ENCODE measurements at regions not wholly inside any gene's neighbourhood (a gene's known extent, or its start where the extent isn't known, plus 50 kb on each side); places are given as distances from the start of the nearest gene placed in this dataset.

DNA sequence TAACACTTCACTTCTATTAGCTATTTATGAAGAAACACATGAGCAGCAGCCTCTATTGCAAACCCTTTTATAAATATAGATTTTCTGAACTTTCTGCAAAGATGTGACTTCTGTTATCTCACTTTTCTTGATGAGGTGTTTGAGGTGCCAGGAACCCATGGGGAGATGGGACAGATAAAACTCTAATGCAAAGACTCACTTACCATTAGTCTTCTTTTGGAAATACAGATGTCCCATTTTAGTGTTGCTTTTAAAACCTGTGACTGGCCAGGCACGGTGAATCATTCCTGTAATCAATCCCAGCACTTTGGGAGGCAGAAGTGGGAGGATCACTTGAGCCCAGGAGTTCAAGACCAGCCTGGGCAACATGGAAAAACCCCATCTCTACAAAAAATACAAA, 171.3 kb upstream of the GAS1 start:
- Mint-ChIP-seq H3K27ac (no peak overlapping the region), H3K36me3 (no peaks in the 10 kb centered on the region), H3K4me3 (no peak overlapping the region), H3K27me3 (peaks cover 20% of the 10 kb centered on the region), H3K4me1 (ENCODE audit: unreplicated experiment) (peaks cover 22% of the 10 kb centered on the region), H3K9me3 (no peaks in the 10 kb centered on the region)
- DNase-seq (ENCODE audit: extremely low spot score, unreplicated experiment): no peak
- TF ChIP-seq, protein P1, sequence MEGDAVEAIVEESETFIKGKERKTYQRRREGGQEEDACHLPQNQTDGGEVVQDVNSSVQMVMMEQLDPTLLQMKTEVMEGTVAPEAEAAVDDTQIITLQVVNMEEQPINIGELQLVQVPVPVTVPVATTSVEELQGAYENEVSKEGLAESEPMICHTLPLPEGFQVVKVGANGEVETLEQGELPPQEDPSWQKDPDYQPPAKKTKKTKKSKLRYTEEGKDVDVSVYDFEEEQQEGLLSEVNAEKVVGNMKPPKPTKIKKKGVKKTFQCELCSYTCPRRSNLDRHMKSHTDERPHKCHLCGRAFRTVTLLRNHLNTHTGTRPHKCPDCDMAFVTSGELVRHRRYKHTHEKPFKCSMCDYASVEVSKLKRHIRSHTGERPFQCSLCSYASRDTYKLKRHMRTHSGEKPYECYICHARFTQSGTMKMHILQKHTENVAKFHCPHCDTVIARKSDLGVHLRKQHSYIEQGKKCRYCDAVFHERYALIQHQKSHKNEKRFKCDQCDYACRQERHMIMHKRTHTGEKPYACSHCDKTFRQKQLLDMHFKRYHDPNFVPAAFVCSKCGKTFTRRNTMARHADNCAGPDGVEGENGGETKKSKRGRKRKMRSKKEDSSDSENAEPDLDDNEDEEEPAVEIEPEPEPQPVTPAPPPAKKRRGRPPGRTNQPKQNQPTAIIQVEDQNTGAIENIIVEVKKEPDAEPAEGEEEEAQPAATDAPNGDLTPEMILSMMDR (conservative IDR thresholded peaks at IDR 0.05): no peak

DNA sequence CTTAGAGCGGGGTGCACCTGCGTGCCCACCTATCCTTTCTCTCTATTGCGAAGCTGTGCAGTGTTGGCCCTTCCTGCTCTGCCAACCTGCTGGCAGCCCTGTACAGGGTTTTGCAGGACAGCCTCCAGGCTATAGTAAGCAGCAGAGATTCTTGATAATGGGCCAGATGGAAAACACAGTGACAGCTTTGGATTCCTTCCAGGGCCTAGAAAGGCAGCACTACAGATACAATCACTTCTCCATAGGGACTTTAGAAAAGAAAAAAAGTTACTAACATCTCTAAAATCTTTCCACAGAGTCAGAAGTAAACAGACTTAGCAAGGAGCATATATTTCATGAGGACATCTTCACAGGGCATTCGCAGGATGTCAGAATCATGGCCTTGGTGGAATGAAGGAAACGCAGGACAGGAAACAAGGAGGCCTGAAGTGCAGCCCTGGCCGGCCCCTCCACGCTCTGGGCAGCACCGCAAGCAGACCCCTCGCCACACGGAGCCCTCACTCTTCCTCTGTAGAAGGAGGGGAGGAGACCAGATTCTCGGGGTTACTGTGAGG, 172.1 kb upstream of the GAS1 start:
- Mint-ChIP-seq H3K4me3 (no peak overlapping the region), H3K4me1 (ENCODE audit: unreplicated experiment) (peaks cover 27% of the 10 kb centered on the region), H3K9me3 (no peaks in the 10 kb centered on the region), H3K36me3 (no peaks in the 10 kb centered on the region), H3K27me3 (peaks cover 23% of the 10 kb centered on the region), H3K27ac (peak overlapping the region; percentile 29)
- no peak for DNase-seq (ENCODE audit: extremely low spot score, unreplicated experiment)
- TF ChIP-seq, protein P1 (conservative IDR thresholded peaks at IDR 0.05): no peak

DNA sequence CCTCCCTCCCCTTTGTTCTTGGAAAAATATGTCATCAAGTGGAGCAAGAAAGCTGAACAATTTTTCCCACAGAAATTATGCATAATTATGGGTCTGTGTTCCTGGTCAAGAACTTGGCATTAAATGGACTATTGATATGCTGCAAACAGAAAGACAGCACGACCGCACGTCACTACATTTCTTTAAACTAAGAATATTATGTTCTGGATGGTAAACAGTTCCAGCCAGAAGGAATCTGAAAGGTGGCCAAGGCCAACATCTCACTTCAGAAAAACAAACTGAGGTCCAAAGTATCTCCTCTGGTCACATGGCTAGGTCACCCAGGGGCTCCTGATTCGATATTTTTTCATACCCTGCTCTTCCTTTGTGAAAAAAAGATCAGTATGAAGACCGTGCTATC, 173.3 kb upstream of the GAS1 start:
- TF ChIP-seq, protein P1 (conservative IDR thresholded peaks at IDR 0.05): no peak
- H3K27ac Mint-ChIP-seq: no peak overlapping the region
- H3K27me3 Mint-ChIP-seq: peaks cover 22% of the 10 kb centered on the region
- no peaks in the 10 kb centered on the region for H3K36me3 Mint-ChIP-seq
- no peaks in the 10 kb centered on the region for H3K9me3 Mint-ChIP-seq
- DNase-seq (ENCODE audit: extremely low spot score, unreplicated experiment): no peak
- peaks cover 27% of the 10 kb centered on the region for H3K4me1 Mint-ChIP-seq (ENCODE audit: unreplicated experiment)
- H3K4me3 Mint-ChIP-seq: no peak overlapping the region

DNA sequence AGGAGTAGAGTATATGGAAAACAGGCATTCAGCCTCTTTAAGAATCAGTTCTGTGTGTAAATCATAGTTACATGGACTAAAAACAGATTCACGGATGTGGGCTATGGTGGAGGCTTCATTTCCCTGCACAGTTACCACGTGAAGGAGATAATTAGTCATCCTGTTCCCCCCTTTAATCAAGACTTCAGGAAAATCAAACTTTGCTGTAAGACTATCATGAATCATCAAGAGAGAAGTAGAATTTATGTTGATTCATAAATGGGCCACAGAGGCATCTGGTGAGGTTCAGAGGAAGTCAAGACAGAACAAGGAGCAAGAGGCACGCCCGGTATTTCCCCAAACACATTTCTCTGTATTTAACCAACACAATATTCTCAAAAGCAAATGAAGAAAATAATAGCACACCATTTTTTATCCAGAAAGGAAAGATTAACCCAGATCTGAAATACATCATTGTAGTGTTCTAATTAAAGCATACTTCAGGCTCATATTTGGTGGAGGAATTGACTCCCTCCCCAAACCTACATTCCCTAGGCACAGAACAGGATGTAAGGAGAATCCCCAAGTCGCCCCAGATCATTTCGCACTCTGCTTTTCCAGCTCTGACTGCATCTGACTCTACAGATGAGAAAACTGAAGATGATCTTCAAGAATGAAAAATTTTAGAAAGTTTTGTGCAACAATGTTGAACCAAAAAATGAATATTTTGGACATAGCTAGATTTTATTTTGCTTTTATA, 175.8 kb upstream of the GAS1 start:
- Mint-ChIP-seq H3K9me3 (no peaks in the 10 kb centered on the region), H3K4me3 (no peak overlapping the region), H3K27ac (no peak overlapping the region), H3K27me3 (peaks cover 19% of the 10 kb centered on the region), H3K4me1 (ENCODE audit: unreplicated experiment) (peaks cover 30% of the 10 kb centered on the region), H3K36me3 (no peaks in the 10 kb centered on the region)
- TF ChIP-seq, protein P1 (conservative IDR thresholded peaks at IDR 0.05): no peak
- DNase-seq (ENCODE audit: extremely low spot score, unreplicated experiment): no peak

DNA sequence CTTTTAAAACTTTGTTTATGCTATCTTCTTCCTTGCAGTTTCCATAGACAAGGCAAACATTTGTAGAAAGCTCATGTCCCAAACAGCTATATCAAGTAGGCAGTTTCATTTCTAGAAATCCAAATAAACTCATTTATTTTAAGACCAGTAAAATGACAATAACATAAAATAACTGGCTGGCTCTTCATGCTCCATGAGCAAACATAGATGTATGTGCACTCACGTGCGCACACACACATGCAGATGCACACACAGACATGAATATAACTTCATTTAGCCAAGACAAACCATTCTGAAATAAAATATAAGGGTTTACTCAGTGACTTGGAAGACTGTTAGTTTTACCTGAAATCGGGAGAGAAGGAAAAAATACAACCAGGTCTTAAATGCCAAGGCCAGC, 176.5 kb upstream of the GAS1 start:
- Mint-ChIP-seq H3K9me3 (no peaks in the 10 kb centered on the region), H3K36me3 (no peaks in the 10 kb centered on the region), H3K4me1 (ENCODE audit: unreplicated experiment) (peaks cover 30% of the 10 kb centered on the region), H3K27ac (no peak overlapping the region), H3K4me3 (no peak overlapping the region), H3K27me3 (peaks cover 22% of the 10 kb centered on the region)
- TF ChIP-seq, protein P1 (conservative IDR thresholded peaks at IDR 0.05): no peak
- no peak for DNase-seq (ENCODE audit: extremely low spot score, unreplicated experiment)
